ENCODE measurements at regions not wholly inside any gene's neighbourhood (a gene's known extent, or its start where the extent isn't known, plus 50 kb on each side); places are given as distances from the start of the nearest gene placed in this dataset.

DNA sequence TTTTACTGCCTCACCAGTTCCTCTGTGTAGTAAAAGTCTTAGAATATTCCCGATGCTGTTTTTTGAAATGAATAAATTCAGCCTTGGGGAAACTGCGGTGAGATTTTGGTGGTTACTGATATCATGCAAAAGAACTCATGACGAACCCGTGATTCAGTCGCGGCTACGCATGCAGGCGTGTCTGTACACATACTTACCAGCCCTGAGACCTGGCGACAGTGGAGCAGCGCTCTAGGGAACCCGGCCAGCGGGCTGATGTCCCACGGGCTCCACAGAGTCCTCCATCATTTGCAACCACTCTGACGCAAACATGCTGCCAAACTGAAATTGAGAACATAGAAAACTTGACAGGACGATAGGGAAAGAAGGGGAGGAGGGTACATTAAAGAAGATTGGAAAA lies 315.6 kb upstream of the DAB2 start:
- no peak for DNase-seq

DNA sequence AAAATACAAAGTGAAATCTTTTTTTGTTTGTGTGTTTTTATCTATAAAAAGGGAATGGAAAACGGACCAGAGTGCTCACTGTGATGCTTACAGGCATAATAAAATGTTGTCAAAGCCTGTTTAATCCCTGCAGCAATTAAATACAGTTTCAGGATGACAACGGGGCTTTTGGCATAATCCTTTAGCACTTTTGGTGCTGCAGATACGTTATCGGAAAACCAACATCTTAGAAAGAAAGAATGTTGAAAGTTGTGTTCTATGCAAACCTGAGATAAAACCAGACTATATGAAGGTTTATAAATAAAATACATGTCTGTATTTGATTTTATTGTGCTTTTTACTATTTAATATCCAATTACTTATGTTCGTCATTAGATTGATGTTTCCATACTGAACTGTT lies 307.4 kb upstream of the DAB2 start:
- DNase-seq: no peak

DNA sequence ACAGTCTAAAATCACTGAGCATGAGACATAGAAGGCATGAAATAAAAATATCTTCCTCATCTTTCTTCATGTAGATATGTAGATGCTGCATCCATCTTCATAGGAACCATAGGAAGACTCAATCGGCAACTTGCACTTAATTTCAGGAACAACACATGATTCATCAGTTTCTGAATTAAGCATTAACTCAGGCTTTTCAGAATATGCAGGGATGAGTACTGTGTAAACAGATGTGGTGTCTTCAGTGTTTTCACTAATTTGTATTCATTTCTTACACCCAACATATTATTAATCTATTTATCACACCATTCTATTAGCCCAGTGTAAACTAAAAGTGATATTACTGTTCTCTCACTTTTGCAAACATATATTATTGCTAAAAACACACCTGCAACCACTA lies 305.9 kb upstream of the DAB2 start:
- DNase-seq: no peak

DNA sequence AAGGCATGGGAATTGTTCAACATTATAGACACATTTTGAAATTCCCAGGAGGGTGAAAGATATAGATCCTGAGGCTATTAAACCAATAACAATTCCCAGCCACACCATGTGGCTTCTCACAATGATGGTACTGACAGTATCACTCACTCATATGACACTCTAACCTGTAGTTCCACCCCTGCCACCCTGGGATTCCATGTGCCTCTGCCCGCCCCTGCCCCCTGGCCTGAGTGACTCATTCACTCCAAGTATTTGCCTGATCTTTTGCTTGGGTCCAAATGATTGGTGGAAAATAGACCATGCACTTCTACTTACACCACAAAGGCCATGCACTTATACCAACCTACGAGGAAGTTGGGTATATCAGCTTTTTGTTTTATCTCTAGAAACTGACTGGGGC lies 305.2 kb upstream of the DAB2 start:
- DNase-seq: no peak

DNA sequence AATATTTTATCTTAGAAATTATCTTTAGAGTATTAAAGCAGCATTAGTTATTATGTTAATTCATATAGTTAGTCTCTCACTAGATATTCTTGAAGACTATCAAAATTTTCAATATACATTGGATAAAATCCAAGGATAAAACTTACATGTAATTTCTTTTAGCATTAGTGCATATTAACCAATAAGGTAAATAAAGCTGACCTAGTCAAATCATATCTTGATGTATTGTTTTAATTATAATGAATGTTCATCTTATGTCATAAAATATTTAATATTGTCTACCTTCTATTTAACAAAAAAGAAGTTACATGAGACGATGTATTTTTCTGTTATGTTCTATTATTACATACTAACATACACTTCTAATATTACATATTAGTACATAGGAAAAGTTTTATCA lies 301.7 kb upstream of the DAB2 start:
- no peak for DNase-seq

DNA sequence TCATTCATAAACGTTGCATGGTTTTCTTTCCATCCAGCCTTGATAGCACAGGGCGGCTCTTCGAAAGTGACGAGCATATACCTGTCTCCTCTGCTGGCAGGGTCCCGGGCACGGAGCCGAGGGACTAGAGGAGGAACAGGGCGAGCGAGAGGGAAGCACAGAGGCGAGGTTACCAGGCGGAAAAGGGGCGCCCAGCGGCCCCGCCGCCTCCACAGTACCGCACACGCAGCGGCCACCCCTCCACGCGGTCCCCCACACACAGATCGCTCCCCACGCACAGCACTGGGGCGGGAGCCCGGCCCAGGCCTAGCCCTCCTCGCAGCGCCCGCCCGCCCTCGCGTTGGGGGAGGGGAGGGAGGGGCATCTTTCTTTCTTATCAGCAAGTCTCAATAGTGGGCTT lies 296.6 kb upstream of the DAB2 start:
- DNase-seq: no peak

DNA sequence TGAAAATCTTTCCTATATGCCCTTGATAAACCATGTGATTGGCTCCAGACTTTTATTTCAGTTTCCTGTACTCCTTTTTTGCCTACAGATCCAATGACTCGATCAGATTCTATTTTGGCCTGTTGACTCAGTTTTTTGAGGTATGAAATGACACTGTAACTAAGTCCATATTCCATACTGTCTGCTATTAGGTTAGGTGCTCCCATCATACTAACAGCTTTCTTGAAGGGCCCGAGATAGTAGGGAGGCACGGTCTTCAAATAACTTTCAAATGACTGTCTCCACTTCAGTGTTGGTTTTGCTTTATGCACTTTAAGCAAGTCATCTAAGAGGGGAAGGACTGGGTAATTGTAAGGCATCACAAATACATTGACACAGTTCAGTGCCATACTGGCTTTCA lies 295.4 kb upstream of the DAB2 start:
- DNase-seq: peak; percentile 46

DNA sequence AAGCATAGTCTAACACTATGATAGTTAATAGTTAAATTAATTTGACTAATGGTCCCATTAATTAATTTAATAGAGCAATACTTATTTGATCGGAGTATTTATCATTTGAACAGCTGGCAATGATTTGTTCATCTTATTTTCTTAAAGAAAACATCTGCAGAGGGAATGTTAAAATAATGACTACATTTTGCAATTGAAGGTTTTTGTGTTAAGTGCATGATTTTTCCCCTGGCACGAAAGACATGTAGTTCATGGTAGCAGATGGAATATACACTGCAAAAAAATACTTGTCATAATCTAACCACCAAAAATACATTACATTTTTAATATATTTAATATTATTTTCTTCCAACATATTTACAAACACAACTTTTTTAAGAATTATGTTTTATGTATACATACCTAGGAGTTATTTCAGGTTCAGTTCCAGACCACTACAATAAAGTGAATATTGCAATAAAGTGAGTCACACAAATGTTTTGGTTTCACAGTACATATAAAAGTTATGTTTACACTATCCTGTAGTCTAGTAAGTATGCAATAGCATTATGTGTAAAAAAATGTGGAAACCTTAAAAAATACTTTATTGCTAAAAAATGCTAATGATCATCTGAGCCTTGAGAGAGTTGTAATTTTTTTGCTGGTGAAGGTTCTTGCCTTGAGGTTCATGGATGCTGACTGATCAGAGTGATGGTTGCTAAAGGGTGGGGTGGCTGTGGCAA lies 292.6 kb upstream of the DAB2 start:
- DNase-seq: peak; percentile 53

DNA sequence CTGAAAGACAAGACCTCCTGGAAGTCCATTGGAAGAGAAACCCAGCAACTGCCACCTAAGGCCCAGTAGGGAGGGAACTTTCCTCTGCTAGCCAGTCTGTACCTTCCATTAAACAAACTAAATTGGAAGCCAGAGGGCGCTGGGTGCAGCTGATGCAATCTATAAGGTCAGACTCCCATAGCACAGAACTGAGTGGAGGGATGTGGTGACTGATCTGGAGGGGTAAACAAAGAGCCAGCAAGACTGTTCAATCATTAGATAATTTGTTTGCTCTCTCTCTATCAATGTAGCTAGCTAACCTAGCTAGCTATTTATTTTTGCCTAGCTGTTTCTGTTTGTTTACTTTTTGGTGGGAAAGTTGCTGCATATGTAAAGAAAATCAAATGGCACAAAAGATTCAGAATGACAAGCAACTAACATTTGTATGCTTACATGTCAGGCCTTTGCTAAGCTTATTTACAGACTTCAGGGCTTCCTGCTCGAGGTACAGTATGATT lies 291.8 kb upstream of the DAB2 start:
- peak; percentile 67 for DNase-seq

DNA sequence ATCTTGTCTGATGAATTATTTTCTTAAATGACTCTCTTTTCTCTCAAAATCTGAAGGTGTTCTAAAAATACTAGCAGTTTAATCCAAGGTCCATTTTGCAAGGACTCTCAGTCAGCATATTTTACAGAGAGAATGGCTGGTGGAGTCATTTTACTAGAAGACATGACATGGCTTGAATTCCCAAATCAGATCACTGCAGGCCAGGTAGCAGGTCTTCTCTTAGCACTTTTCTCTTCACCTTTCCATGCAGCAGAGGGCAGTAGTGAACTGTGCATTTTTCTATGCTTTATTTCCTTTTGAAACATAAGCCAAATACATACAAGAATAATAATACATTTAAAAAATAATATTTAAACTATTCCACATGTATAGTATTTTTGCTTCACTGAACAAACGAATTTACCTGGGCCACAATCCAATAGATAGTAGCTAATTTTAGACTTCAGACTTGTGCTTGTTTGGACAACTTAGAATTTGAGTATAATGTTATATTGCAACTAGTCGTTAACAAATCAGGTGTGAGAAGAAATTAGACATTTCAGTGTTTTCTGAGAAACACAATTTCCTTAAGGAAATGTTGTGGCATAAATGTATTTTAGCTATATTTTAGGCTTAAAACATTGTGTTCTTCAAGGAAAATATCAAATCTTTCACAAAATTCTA lies 289.4 kb upstream of the DAB2 start:
- DNase-seq: peak; percentile 62

DNA sequence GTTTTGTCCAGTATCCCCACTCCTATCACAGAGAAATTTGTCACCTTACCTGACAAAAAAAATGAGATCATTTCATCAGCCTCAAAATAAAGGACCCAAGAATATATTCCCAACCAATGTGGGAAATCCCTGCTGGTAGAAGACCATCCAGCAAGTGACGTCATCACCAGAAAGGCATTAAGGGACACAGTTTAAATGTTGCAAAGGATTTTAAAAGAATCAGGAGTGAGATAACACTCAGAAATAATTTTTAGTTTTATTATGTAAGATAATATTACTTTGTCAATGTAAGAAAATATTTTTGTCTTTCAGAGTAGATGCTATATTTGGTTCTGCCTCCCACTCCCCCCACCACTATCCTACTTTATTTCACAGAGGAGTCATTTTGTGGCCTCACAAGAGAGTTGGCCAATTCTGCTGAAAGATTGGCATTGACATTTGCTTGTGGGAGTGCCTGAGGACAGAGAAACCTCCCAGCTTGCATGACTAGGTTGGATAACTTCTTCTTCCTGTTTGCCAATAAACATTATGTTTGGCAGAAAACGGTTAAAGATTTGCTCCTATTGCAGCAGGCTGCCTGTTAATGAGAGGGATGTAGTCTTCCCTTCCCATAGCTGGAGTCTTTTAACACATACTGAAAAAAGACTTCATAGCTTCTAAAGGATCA lies 288.6 kb upstream of the DAB2 start:
- no peak for DNase-seq

DNA sequence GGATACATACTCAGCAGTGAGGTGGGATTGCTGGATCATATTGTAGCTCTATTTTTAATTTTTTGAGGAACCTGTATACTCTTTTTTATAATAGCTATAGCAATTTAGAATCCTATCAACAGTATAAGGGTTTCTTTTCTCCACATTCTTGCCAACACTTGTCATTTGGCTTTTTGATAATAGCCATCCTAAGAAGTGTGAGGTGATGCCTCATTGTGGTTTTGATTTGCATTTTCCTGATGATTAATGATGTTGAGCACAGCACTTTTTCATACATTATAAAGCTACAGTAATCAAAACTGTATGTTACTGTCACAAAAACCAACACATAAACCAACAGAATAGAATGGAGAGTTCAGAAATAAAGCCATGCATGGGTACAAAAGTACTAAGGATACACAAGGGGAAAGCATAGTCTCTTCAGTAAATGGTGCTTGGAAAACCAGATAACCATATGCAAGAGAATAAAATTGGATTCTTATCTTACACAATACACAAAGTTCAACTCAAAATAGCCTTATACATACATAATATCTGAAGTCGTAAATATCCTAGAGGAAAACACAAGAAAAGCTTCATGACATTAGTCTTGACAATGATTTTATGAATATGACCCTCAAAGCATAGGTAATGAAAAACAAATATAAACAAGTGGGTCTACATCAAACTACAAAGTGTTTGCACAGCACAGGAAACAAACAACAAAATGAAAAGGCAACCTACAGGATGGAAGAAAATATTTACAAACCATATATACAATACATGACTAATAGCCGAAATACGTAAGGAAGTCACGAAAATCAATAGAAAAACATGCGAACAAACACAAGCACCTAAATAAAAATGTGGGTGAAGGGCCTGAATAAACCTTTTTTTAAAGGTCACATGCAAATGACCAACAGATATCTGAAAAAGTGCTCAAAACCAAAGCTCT lies 287.8 kb upstream of the DAB2 start:
- DNase-seq: no peak

DNA sequence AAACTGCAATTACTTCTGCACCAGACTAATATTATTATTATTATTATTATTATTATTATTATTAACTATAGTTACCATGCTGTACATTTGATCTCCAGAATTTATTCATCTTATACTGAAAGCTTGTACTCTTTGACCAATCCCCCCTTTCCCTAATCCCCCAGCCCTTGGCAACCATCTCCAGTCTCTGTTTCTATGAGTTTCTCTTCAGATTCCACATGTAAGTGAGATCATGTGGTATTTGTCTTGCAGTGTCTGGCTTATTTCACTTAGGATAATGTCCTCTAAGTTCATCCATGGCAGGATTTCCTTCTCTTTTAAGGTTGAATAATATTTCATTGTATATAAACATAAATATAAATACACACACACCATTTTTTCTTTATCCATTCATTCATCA lies 287.0 kb upstream of the DAB2 start:
- no peak for DNase-seq

DNA sequence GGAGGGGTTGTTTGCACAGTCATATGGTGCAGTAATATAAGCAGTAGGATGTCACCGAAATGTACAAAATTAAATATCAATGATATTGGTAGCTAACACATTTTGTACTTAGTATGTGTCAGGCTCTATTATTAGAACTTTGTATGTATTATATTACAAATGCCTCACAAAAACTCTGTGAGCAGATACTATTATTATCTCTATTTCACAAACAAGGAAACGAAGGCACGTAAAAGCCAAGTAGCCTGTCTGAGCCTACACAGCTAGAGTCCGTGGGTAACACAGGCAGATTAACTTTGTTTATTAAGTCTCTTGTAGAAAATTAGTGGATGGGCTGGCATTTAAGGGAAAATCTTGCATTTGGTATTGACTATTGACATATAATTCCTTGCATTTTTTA lies 284.3 kb upstream of the DAB2 start:
- no peak for DNase-seq

DNA sequence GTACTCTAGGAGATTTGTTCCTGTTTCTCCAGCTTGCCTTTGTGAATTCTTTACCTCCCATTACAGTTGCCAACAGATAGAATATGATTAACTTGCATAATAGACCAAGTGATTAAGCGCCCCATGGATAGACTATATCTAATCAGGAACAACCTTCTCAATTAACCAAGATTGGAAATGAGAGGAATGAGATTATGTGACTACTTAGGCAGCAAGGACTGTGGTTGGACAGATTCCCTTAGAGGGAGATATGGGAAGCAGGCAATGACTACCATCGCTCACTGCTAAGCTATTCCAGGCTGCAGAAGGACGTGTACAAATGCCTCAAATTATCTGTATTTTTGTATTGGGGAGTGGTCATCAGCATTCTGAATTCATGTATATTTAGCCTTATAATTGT lies 278.1 kb upstream of the DAB2 start:
- no peak for DNase-seq

DNA sequence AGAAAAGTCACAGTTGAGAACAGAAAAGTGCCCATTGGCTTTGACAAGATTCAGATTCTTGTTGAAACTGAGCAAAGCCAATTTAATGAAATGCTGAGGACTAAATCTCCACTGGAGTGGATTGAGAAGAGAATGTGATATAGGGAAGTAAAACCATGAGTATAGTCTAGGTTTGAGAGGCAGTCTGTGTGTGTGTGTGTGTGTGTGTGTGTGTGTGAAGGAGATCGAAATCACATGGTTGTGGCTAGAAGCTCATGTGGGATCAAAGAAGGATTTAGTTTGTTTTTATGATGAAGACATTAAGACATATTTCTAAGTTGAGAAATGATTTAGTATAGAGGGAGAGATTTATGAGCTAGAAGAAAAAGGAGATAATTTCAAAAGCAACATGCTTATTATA lies 275.7 kb upstream of the DAB2 start:
- DNase-seq: no peak

DNA sequence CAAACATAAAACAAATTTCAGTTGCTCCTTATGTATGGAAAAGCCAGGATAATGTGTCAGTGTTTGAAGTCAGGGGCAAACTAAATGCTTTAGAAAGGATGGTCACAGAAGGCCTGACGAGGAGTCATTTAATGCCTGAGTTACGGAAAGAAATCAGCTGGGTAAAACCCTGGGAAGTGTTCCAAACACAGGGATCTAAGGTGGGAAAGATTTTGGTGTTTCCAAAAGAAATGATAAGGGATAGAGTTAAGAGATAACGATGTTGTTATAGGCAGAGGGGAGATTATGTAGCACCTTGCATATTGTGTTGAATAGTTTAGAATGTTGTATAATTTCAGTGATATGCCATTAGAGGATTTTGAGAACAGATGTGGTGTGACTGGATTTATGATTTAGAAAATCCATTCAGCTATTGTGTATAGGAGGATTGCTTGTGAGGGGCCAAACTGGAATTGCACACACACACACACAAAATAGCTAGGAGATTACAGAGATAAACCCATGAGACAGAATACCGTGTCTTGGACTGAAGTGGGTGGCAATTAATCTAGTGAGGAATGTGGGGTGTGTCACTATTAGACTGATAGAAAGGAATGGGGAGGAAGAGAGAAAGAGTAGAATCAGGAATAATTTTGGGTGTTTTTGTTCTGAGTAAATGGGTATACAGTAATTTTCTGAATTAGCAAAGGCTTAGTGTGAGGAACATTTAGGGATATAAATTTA lies 274.2 kb upstream of the DAB2 start:
- DNase-seq: peak; percentile 25

DNA sequence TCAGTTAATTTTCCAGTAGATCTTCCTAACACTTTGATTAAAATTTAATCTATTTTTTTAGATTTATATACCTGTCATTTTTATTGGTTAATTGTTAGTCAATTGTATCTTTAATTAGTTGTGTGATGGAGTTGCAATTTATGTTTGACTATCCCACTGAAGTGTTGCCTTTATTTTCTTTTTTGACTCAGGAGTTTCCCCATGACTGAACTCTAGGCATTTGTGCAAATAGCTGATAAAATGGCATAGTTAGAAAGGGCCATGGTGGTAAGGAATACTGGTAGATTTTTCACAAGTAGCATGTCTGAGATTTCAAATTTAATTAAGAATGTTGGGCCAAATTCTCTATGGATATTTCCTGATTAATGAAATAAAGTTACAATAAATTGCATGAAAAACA lies 273.1 kb upstream of the DAB2 start:
- DNase-seq: no peak

DNA sequence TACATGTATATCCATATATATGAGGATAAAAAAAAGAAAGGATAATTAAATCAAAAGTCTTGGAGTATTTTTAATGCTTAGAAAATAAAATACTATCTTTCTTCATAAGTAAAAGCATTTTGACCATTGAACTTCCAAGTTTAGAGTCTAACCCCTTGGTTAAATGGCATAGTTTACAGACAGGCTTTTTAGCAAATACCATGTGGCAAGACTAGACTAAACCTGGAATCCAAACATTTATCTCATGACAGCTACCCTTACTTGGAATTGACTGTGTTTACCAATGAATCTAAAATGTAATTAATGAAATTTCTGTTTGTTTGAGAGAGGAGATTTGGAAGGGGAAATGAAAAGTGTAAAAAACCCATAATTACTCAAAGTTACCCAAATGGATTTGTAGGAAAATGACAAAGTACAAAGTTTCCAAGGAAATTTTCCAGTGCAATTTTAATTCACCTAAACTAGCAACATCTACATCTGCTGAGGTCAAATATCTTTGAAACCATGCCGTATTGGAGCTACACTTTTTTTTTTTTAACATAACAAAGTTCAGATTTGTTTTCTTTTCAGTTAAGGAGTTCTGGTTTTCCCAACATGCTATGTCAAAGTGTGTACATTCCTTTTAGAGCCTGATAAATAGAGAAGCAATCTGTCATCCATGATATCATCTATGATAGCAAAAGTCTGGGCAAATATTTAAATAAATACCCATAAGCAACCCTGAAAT lies 272.1 kb upstream of the DAB2 start:
- DNase-seq: no peak

DNA sequence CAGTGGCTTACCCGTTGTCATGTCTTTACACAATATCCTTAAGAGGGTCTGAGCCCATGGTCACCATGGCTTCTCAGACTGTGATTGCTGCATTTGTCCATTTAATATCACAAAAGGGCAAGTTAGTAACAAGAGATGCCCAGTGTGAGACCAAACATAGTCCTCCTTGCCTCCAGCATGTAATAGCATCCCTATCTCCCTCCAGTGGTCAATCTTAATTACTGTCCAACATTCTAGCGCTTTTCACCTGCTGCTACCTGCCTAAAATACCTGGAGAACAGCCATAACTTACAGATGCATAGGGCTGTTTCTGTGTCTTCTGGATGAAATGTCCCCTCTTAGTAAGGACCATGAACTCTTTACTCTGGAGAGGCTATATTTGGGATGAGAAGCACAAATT lies 267.2 kb upstream of the DAB2 start:
- DNase-seq: no peak

DNA sequence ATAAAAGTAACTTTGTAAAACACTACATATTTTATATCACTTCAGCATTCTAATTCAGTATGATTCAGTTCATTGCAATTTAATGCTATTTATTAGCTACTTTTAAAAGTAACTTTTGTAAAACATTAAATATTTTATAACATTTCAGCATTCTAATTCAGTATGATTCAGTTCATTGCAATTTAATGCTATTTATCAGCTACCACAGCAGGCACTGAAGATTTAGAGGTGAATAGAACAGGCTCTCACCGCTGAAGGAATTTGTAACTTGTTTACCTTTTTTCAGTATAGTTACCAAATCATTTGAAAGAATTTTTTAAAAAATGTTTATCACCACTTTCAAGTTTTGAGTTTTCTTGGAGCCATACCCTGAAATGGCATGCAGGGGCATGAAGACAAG lies 266.4 kb upstream of the DAB2 start:
- no peak for DNase-seq

Data from fibroblast of skin of abdomen (primary cell).